HCT116 (cell line): ENCODE measurements at regions not wholly inside any gene's neighbourhood (a gene's known extent, or its start where the extent isn't known, plus 50 kb on each side); places are given as distances from the start of the nearest gene placed in this dataset.
"Not testable (repeated sequence)": the region's sequence is repeated elsewhere in the genome, so short reads cannot be mapped to it uniquely, and the experiment has no call there.

Experiments
- ATAC-seq: fragments of 200-7000 bp; cut with Tn5 transposase; 2 replicates; pipeline ENCODE4 v1.9.1; 2020; ENCODE audit warnings: mild to moderate bottlenecking, moderate library complexity
- BruUV-seq: library from RNA; stranded (reverse); fragments of 400-500 nt; replicated peaks from 2 replicates; lab custom pipeline; 2021; lab: Mats Ljungman, UMichigan
- CTCF ChIA-PET: fragments of 300-600 bp; sonication (Branson Sonifier 250); formaldehyde crosslinking; loops from one replicate; lab custom pipeline; 2021; ENCODE audit warnings: antibody characterized with exemption; lab: Charles Lee
- POLR2A ChIA-PET: fragments of 300-600, 350-600 bp; sonication (Branson Sonifier 250); formaldehyde crosslinking; loops from one replicate; lab custom pipeline; 2021; ENCODE audit warnings: antibody characterized with exemption; lab: Charles Lee
- RAD21 ChIA-PET, 2 experiments: fragments of 300-600 bp; sonication (Branson Sonifier 250); formaldehyde crosslinking; loops; one replicate each; lab custom pipeline; 2023; ENCODE audit warnings: low total read pairs in 2 of 2; ENCODE audit not compliant: uncharacterized antibody in 2 of 2, unreplicated experiment in 2 of 2, low non-redundant PET in 1 of 2; lab: Charles Lee
- DNase-seq: peaks from one replicate; pipeline ENCODE4 v3.0.0-alpha.2; 2010; ENCODE audit warnings: low read depth, low spot score
- H2AFZ ChIP-seq: fragments of 200-600 bp; shearing (Covaris generic), sonication (generic); 2 replicates; pipeline ENCODE4 v1.6.1; 2017; ENCODE audit warnings: low read depth, mixed run types, mixed read lengths, antibody characterized with exemption, low read length; ENCODE audit not compliant: poor library complexity, severe bottlenecking
- H3K27ac ChIP-seq: 2 replicates; pipeline ENCODE4 v1.5.1; 2012; ENCODE audit warnings: low read depth, low read length
- H3K27me3 ChIP-seq: fragments of 200-600 bp; sonication (generic); 2 replicates; pipeline ENCODE4 v1.6.1; 2016; ENCODE audit warnings: mixed run types, low read length, mixed read lengths; ENCODE audit not compliant: insufficient read depth
- H3K36me3 ChIP-seq, 2 experiments: fragments of 200-500 bp in 1 of 2; fragments of 200-600 bp in 1 of 2; sonication (Bioruptor generic) in 1 of 2; sonication (generic) in 1 of 2; 2 replicates each; pipeline versions ENCODE4 v1.5.1 to v1.6.1; 2014 to 2016; ENCODE audit warnings: low read length in 2 of 2, inconsistent platforms in 1 of 2, mixed read lengths in 1 of 2, mixed run types in 1 of 2; ENCODE audit not compliant: insufficient read depth in 2 of 2, control insufficient read depth in 1 of 2
- H3K4me1 ChIP-seq, 2 experiments: fragments of 200-600 bp in 1 of 2; sonication (generic) in 1 of 2; 2 replicates each; pipeline versions ENCODE4 v1.5.1 to v1.6.1; 2012 to 2017; ENCODE audit warnings: low read length in 2 of 2, inconsistent platforms in 1 of 2, mild to moderate bottlenecking in 1 of 2, mixed read lengths in 1 of 2, mixed run types in 1 of 2, moderate library complexity in 1 of 2; ENCODE audit not compliant: insufficient read depth in 2 of 2, control insufficient read depth in 1 of 2
- H3K4me2 ChIP-seq: fragments of 200-600 bp; sonication (generic); 2 replicates; pipeline ENCODE4 v1.6.1; 2017; ENCODE audit warnings: mixed run types, low read length, mixed read lengths
- H3K4me3 ChIP-seq, 2 experiments: fragments of 200-600 bp in 1 of 2; sonication (generic) in 1 of 2; replicated peaks in 1 of 2; 2 replicates each; pipeline ENCODE4 v1.5.1; 2011 to 2016; ENCODE audit warnings: low read length in 2 of 2, control low read depth in 1 of 2, low read depth in 1 of 2, mild to moderate bottlenecking in 1 of 2, mixed read lengths in 1 of 2, mixed run types in 1 of 2
- H3K79me2 ChIP-seq: fragments of 200-600 bp; sonication (generic); 2 replicates; pipeline ENCODE4 v1.6.1; 2017; ENCODE audit warnings: mild to moderate bottlenecking, mixed run types, low read length, moderate library complexity, mixed read lengths; ENCODE audit not compliant: insufficient read depth
- H3K9ac ChIP-seq: fragments of 200-600 bp; sonication (generic); 2 replicates; pipeline ENCODE4 v1.6.1; 2016; ENCODE audit warnings: low read length, mixed read lengths
- H3K9me2 ChIP-seq: fragments of 200-600 bp; sonication (generic), shearing (Covaris generic); 2 replicates; pipeline ENCODE4 v1.6.1; 2017; ENCODE audit warnings: mixed run types, mild to moderate bottlenecking, moderate library complexity; ENCODE audit not compliant: insufficient read depth
- H3K9me3 ChIP-seq, 2 experiments: fragments of 200-500 bp in 1 of 2; fragments of 200-600 bp in 1 of 2; sonication (Bioruptor generic) in 1 of 2; sonication (generic) in 1 of 2; 2 replicates each; pipeline ENCODE4 v1.6.1; 2014 to 2017; ENCODE audit warnings: low read length in 2 of 2, mixed read lengths in 2 of 2, inconsistent platforms in 1 of 2, low read depth in 1 of 2, mild to moderate bottlenecking in 1 of 2, mixed run types in 1 of 2, moderate library complexity in 1 of 2; ENCODE audit not compliant: control insufficient read depth in 1 of 2, insufficient read depth in 1 of 2
- H4K20me1 ChIP-seq: fragments of 200-600 bp; sonication (generic), shearing (Covaris generic); 2 replicates; pipeline ENCODE4 v1.6.1; 2017; ENCODE audit warnings: mixed run types, mild to moderate bottlenecking, moderate library complexity; ENCODE audit not compliant: insufficient read depth
- JUND ChIP-seq: IDR thresholded peaks from 2 replicates; pipeline ENCODE4 v1.6.1; 2012
- POLR2A ChIP-seq: IDR thresholded peaks from 2 replicates; pipeline ENCODE4 v1.7.0; 2011; ENCODE audit warnings: borderline replicate concordance; ENCODE audit not compliant: insufficient read depth, insufficient read length; ENCODE audit errors: extremely low read depth
- POLR2AphosphoS5 ChIP-seq: IDR thresholded peaks from 2 replicates; pipeline ENCODE4 v1.6.1; 2011; ENCODE audit warnings: mild to moderate bottlenecking, low read depth, low read length, moderate library complexity
- RAD21 ChIP-seq: IDR thresholded peaks from 2 replicates; pipeline ENCODE4 v1.6.1; 2012; ENCODE audit warnings: low read depth, mild to moderate bottlenecking
- SIN3A ChIP-seq: IDR thresholded peaks from 2 replicates; pipeline ENCODE4 v1.6.1; 2012; ENCODE audit warnings: low read depth
- SP1 ChIP-seq: IDR thresholded peaks from 2 replicates; pipeline ENCODE4 v1.6.1; 2012; ENCODE audit warnings: low read depth
- SRF ChIP-seq: IDR thresholded peaks from 2 replicates; pipeline ENCODE4 v1.6.1; 2012; ENCODE audit warnings: low read depth
- YY1 ChIP-seq: IDR thresholded peaks from 2 replicates; pipeline ENCODE4 v1.6.1; 2011; ENCODE audit warnings: low read length, low read depth, moderate library complexity, mild to moderate bottlenecking; ENCODE audit not compliant: insufficient replicate concordance; ENCODE audit errors: extremely low read depth
- ZBTB33 ChIP-seq: IDR thresholded peaks from 2 replicates; pipeline ENCODE4 v1.6.1; 2011; ENCODE audit warnings: mild to moderate bottlenecking, low read length, moderate library complexity; ENCODE audit not compliant: insufficient replicate concordance; ENCODE audit errors: extremely low read depth
- intact Hi-C: fragments of 100-400 bp; cut with micrococcal nuclease; formaldehyde crosslinking; loops from 2 replicates; pipeline ENCODE4 v1.10.0; 2022

GRCh38 chr5:50590444-50591189 is 75.8 kb upstream of the PARP8 start:
- H4K20me1 ChIP-seq, H3K9me2 ChIP-seq, H3K9me3 ChIP-seq, POLR2A ChIA-PET, DNase-seq, H2AFZ ChIP-seq, H3K79me2 ChIP-seq, H3K4me3 ChIP-seq, H3K27me3 ChIP-seq, H3K36me3 ChIP-seq, H3K9ac ChIP-seq, RAD21 ChIA-PET, intact Hi-C loops, ATAC-seq, H3K4me2 ChIP-seq, H3K27ac ChIP-seq, H3K4me1 ChIP-seq, CTCF ChIA-PET, BruUV-seq: not testable (repeated sequence)

GRCh38 chr5:50591338-50591737 is 75.1 kb upstream of the PARP8 start:
- POLR2A ChIA-PET, intact Hi-C loops, H3K4me3 ChIP-seq, RAD21 ChIA-PET, H4K20me1 ChIP-seq, H3K27ac ChIP-seq, H2AFZ ChIP-seq, H3K9ac ChIP-seq, BruUV-seq, H3K36me3 ChIP-seq, H3K9me3 ChIP-seq, ATAC-seq, H3K9me2 ChIP-seq, H3K4me2 ChIP-seq, H3K27me3 ChIP-seq, CTCF ChIA-PET, H3K79me2 ChIP-seq, DNase-seq: not testable (repeated sequence)
- H3K4me1 ChIP-seq: peaks cover 0 to 12% of the 10 kb centered on the region in 2 experiments; a peak in 2 of 4 replicates

- Histone ChIP-seq H3K4me2 (no peak overlapping the region), H3K27me3 (no peaks in the 10 kb centered on the region), H2AFZ (no peak overlapping the region), H3K9me3 (no peaks in the 10 kb centered on the region), H3K36me3 (no peaks in the 10 kb centered on the region), H3K9ac (no peak overlapping the region), H3K9me2 (no peaks in the 10 kb centered on the region), H3K4me1 (peaks cover 0 to 12% of the 10 kb centered on the region in 2 experiments; a peak in 2 of 4 replicates), H4K20me1 (no peaks in the 10 kb centered on the region), H3K27ac (no peak overlapping the region), H3K4me3 (no peak overlapping the region), H3K79me2 (no peaks in the 10 kb centered on the region)
- BruUV-seq: no TSS peak
- CTCF ChIA-PET: no interaction called here
- intact Hi-C loops: no loop called here
- no peak for DNase-seq
- RAD21 ChIA-PET: no interaction called here
- ATAC-seq: no peak
- POLR2A ChIA-PET: no interaction called here
- TF ChIP-seq SRF (no peak), ZBTB33 (no peak), RAD21 (no peak), SP1 (no peak), YY1 (no peak), SIN3A (no peak), JUND (no peak), POLR2A (no peak), POLR2AphosphoS5 (no peak)
These were observed 72.8 kb upstream of the PARP8 start for GRCh38 chr5:50593681-50594080.
